GM12872 (cell line): ENCODE measurements at regions not wholly inside any gene's neighbourhood (a gene's known extent, or its start where the extent isn't known, plus 50 kb on each side); places are given as distances from the start of the nearest gene placed in this dataset.

Experiments used
- TF ChIP-seq, protein P1 (sequence below): IDR thresholded peaks from 3 replicates; pipeline ENCODE4 v1.5.1; 2011; ENCODE audit warnings: low read depth, mild to moderate bottlenecking, low read length, moderate library complexity; ENCODE audit not compliant: insufficient read depth

DNA sequence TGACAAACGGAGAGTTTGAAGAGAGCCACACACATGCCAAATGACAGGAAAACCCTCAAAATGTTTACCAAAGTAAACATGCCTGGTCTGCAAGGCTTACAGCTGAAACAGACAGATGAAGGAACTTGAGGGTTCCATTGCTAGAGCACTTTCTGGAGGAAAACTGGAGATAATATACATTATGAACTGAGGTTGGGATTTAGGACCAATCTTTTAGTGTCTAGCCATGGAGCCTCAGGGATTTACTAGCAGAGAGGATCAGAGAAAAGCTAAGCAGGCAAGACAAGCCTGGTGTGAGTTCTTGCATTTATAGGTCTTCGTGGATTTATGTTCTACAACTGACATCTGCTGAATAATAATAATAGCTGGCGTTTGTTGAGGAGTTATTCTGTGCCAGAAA is 205.3 kb downstream of the AEBP2 start:
- TF ChIP-seq, protein P1, sequence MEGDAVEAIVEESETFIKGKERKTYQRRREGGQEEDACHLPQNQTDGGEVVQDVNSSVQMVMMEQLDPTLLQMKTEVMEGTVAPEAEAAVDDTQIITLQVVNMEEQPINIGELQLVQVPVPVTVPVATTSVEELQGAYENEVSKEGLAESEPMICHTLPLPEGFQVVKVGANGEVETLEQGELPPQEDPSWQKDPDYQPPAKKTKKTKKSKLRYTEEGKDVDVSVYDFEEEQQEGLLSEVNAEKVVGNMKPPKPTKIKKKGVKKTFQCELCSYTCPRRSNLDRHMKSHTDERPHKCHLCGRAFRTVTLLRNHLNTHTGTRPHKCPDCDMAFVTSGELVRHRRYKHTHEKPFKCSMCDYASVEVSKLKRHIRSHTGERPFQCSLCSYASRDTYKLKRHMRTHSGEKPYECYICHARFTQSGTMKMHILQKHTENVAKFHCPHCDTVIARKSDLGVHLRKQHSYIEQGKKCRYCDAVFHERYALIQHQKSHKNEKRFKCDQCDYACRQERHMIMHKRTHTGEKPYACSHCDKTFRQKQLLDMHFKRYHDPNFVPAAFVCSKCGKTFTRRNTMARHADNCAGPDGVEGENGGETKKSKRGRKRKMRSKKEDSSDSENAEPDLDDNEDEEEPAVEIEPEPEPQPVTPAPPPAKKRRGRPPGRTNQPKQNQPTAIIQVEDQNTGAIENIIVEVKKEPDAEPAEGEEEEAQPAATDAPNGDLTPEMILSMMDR: no peak

DNA sequence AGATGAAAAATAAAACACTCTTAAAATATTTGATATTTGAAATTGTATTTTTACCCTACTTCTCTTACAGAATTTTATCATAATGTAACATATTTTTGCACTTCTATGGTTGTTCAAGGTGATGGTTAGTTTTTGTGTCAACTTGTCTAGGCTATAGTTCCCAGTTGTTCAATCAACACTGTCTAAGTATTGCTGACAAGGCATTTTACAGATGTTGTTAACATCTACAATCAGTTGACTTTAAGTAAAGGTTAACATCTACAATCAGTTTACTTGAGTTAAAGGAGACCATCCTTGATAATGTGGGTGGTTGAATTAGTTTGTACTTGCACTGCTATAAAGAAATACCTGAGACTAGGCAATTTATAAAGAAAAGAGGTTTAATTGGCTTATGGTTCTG is 206.5 kb downstream of the AEBP2 start:
- TF ChIP-seq, protein P1: no peak

DNA sequence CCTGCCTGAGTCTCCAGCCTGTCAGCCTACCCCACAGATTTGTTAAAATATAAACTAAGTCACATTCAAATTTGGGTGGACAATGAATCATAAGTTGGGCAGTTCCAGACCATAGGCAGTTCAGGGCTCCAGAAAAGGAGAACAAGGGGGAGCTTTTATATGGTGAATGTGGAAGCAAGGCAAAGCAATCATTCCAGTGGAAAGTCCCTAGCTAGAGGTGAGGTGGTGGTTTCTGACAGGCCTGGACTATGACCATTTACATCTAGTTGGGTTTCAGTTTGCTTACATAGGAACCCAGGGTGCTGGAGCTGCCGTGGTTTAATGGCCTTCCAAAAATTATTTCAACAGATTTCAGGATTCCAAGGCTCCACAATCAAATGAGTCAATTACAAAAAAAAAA is 207.3 kb downstream of the AEBP2 start:
- TF ChIP-seq, protein P1: no peak

DNA sequence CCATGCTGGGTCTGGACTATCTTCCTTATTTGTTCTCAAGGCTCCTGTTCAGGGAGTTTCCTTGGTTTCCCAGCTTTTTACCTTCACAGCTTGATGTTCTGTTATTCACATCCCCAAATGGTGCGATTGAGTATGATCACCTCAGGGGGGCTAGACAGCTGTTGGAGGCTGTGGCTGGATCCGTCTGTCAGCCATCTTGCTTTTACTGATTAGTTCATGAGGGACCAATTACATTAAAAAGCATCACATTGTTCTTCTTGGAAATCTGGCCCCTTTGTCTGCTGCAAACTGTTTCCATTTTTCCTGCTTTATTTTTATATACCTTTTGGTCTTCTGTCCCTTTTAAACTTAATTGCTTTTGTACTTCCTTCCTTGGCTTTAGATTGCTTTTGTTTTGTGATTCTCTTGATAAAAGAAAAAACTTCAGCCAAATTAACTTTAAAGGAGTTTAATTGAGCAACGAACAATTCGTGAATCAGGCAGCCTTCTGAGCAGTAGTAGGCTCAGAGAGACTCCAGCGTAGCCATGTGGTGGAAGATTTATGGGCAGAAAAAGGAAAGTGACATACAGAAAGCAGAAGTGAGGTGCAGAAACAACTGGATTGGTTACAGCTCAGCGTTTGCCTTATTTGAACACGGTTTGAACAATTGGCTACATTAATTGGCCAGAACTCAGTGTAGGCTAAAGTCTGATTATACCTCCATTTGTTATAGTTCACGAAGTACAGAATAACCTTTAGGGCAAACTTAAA is 208.7 kb downstream of the AEBP2 start:
- TF ChIP-seq, protein P1: no peak

DNA sequence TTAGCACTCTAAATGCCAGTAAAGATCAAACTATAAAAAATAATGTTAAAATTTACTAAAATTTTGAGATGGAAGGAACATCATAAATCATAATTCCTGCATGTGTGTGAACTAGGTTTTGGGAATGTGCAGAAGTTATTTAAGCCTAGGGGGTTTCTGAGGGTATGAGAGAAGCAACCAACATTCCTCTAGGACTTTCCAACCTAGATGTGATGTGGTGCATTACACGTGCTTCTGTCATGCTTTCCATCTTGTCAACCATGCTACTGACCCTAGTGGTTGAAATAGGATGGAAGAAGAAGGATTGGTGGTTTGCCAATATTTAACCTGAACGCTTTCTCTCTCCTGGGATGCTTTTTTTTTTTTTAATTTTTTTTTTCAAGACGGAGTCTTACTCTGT is 209.3 kb downstream of the AEBP2 start:
- TF ChIP-seq, protein P1: no peak

DNA sequence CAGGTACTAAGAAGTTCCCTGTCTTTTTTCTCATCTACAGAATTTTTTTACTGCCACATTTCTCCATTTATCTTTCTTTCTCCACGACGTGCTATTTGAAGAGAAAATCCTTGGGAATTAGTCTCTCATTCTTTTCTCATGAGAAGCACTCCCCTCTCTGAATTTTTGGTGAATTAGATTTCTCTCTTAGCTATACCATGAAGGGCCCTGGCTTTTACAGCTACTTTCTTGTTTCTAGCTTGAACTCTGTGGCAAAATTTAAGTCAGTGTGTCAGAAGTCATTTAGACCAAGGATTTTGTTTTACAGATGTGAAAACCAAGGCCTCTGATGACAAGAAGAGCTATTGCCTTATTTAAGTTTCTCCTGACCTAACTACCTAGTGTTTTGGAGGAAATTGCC is 213.1 kb downstream of the AEBP2 start:
- TF ChIP-seq, protein P1: no peak

DNA sequence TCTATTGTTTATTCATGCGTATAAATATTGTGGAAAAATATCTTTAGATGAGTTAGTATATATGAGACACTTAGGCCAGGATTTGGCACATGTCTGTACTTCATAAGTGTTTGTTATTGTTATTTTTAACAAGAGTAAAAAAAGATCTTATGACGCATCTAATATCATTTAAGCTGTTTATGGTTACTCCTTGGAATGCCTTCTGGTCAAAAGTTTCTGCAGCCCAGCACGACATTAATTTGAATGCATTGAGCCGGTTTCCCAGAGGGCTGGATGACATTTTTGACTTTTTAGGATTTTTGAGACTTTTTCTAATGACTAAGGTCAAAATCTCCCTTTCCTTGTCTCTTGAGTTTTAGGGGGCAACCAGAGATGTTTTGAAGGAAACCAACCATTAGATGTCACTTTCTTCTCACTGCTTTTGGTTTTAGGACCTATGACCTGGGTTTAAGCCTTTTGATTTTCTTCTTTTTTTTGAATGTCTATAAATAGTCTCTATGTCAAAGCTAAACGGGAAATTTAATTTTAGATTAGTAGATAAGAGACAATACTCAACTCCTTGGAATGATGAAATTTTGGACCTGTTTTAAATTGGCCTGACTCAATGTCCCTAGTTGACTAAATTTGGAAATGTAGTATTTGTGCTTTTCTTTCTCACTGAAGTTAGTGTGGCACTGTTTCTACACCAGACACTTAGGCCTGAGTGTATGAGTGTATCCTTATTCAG is 215.5 kb downstream of the AEBP2 start:
- TF ChIP-seq, protein P1: no peak
